GM23338 (cell line): ENCODE measurements at regions not wholly inside any gene's neighbourhood (a gene's known extent, or its start where the extent isn't known, plus 50 kb on each side); places are given as distances from the start of the nearest gene placed in this dataset.

Experiments used
- ATAC-seq: fragments of 200-7000 bp; cut with Tn5 transposase; 3 replicates; pipeline ENCODE4 v1.9.1; 2020
- DNase-seq: peaks from one replicate; pipeline ENCODE4 v3.0.0-alpha.2; 2015; ENCODE audit warnings: low spot score
- H2AFZ ChIP-seq: fragments of 200-600 bp; sonication (generic); 2 replicates; pipeline ENCODE4 v1.8.0; 2016; ENCODE audit warnings: antibody characterized with exemption, mild to moderate bottlenecking, moderate library complexity
- H3F3A ChIP-seq: fragments of 200-600 bp; sonication (generic); replicated peaks from 2 replicates; pipeline ENCODE4 v1.8.0; 2017; ENCODE audit warnings: antibody characterized with exemption, mixed run types, low read depth
- H3K27ac ChIP-seq: fragments of 200-600 bp; sonication (generic); 2 replicates; pipeline ENCODE4 v1.6.1; 2016; ENCODE audit warnings: low read depth
- H3K27me3 ChIP-seq: fragments of 200-600 bp; sonication (generic); 2 replicates; pipeline ENCODE4 v1.8.0; 2016; ENCODE audit warnings: mild to moderate bottlenecking, mixed run types, moderate library complexity; ENCODE audit not compliant: insufficient read depth
- H3K36me3 ChIP-seq: fragments of 200-600 bp; sonication (generic); 2 replicates; pipeline ENCODE4 v1.8.0; 2016; ENCODE audit warnings: mild to moderate bottlenecking; ENCODE audit not compliant: insufficient read depth
- H3K4me1 ChIP-seq: fragments of 200-600 bp; sonication (generic); 2 replicates; pipeline ENCODE4 v1.8.0; 2016; ENCODE audit warnings: mild to moderate bottlenecking, moderate library complexity; ENCODE audit not compliant: insufficient read depth
- H3K4me2 ChIP-seq: fragments of 200-600 bp; sonication (generic); 2 replicates; pipeline ENCODE4 v1.7.1; 2017; ENCODE audit warnings: mixed run types
- H3K4me3 ChIP-seq: fragments of 200-600 bp; sonication (generic); 2 replicates; pipeline ENCODE4 v1.6.1; 2016; ENCODE audit warnings: mixed run types
- H3K79me2 ChIP-seq: fragments of 200-600 bp; sonication (generic); replicated peaks from 2 replicates; pipeline ENCODE4 v1.8.0; 2017; ENCODE audit warnings: mild to moderate bottlenecking; ENCODE audit not compliant: insufficient read depth
- H3K9me2 ChIP-seq: fragments of 200-600 bp; sonication (generic); 2 replicates; pipeline ENCODE4 v1.8.0; 2017; ENCODE audit not compliant: insufficient read depth
- H4K20me1 ChIP-seq: fragments of 200-600 bp; sonication (generic); replicated peaks from 2 replicates; pipeline ENCODE4 v1.8.0; 2017; ENCODE audit warnings: mild to moderate bottlenecking; ENCODE audit not compliant: insufficient read depth
- H3K27ac Mint-ChIP-seq: 2 replicates; pipeline ENCODE4 v1.8.0; 2020; ENCODE audit warnings: inconsistent platforms, mild to moderate bottlenecking, moderate library complexity, mixed read lengths
- H3K27me3 Mint-ChIP-seq: 3 replicates; pipeline ENCODE4 v1.8.0; 2022; ENCODE audit warnings: low read depth, mild to moderate bottlenecking, moderate library complexity, mixed read lengths, inconsistent platforms; ENCODE audit not compliant: insufficient read depth, poor library complexity
- H3K36me3 Mint-ChIP-seq: 3 replicates; pipeline ENCODE4 v1.8.0; 2021; ENCODE audit warnings: low read depth, mild to moderate bottlenecking, inconsistent platforms, moderate library complexity, mixed read lengths
- H3K4me1 Mint-ChIP-seq: 3 replicates; pipeline ENCODE4 v1.8.0; 2020; ENCODE audit warnings: mild to moderate bottlenecking, inconsistent platforms, mixed read lengths
- H3K4me3 Mint-ChIP-seq: 3 replicates; pipeline ENCODE4 v1.8.0; 2021; ENCODE audit warnings: moderate library complexity, mild to moderate bottlenecking, inconsistent platforms, mixed read lengths
- H3K9me3 Mint-ChIP-seq: 3 replicates; pipeline ENCODE4 v1.8.0; 2020; ENCODE audit warnings: moderate library complexity, mild to moderate bottlenecking, inconsistent platforms, mixed read lengths
- CREB1 ChIP-seq: fragments of 250-450 bp; sonication (Bioruptor Pico); IDR thresholded peaks from 2 replicates; pipeline ENCODE4 v1.5.0; 2020; ENCODE audit warnings: low read depth, mild to moderate bottlenecking, moderate library complexity
- CTCF ChIP-seq, 2 experiments: fragments of 200-600 bp in 1 of 2; sonication (generic) in 1 of 2; conservative IDR thresholded peaks; 2 replicates each; pipeline versions ENCODE4 v1.5.1 to v1.6.1; 2016 to 2017; ENCODE audit warnings: antibody characterized with exemption in 2 of 2, low read depth in 2 of 2, mild to moderate bottlenecking in 2 of 2, moderate library complexity in 1 of 2
- ETS1 ChIP-seq: IDR thresholded peaks from 2 replicates; pipeline ENCODE4 v1.6.1; 2016; ENCODE audit warnings: antibody characterized with exemption
- EZH2 ChIP-seq: fragments of 200-600 bp; sonication (generic); IDR thresholded peaks from one replicate; pipeline ENCODE4 v1.8.0; 2017; ENCODE audit warnings: antibody characterized with exemption, mild to moderate bottlenecking, low read depth; ENCODE audit not compliant: unreplicated experiment
- EZH2phosphoT487 ChIP-seq: fragments of 200-600 bp; sonication (generic); IDR thresholded peaks from one replicate; pipeline ENCODE4 v1.8.1; 2018; ENCODE audit warnings: antibody characterized with exemption; ENCODE audit not compliant: unreplicated experiment
- JUNB ChIP-seq: IDR thresholded peaks from one replicate; pipeline ENCODE4 v1.6.1; 2016; ENCODE audit warnings: antibody characterized with exemption; ENCODE audit not compliant: unreplicated experiment
- NANOG ChIP-seq: IDR thresholded peaks from 2 replicates; pipeline ENCODE4 v1.6.1; 2016; ENCODE audit warnings: antibody characterized with exemption, borderline replicate concordance
- POLR2AphosphoS5 ChIP-seq: IDR thresholded peaks from 2 replicates; pipeline ENCODE4 v1.6.1; 2016; ENCODE audit warnings: antibody characterized with exemption, low read depth
- REST ChIP-seq: IDR thresholded peaks from one replicate; pipeline ENCODE4 v1.6.1; 2018; ENCODE audit warnings: antibody characterized with exemption; ENCODE audit not compliant: unreplicated experiment
- STAT1 ChIP-seq: IDR thresholded peaks from one replicate; pipeline ENCODE4 v1.6.1; 2016; ENCODE audit warnings: antibody characterized with exemption; ENCODE audit not compliant: unreplicated experiment
- ZNF114 ChIP-seq: fragments of 250-450 bp; sonication (Bioruptor Pico); IDR thresholded peaks from 2 replicates; pipeline ENCODE4 v1.5.0; 2020; ENCODE audit warnings: mild to moderate bottlenecking, moderate library complexity
- ZNF331 ChIP-seq: fragments of 250-450 bp; sonication (Bioruptor Pico); IDR thresholded peaks from 2 replicates; pipeline ENCODE4 v1.5.0; 2020; ENCODE audit warnings: low read depth, mild to moderate bottlenecking, moderate library complexity
- ZNF462 ChIP-seq: fragments of 250-450 bp; sonication (Bioruptor Pico); IDR thresholded peaks from 2 replicates; pipeline ENCODE4 v1.5.0; 2020; ENCODE audit warnings: mild to moderate bottlenecking, moderate library complexity

GRCh38 chr1:239239529-239239928, 146.8 kb upstream of the CHRM3 start:
- ATAC-seq (no peak), DNase-seq (no peak)
- H3K79me2 ChIP-seq, result no peaks in the 10 kb centered on the region
- no peaks in the 10 kb centered on the region for H3K27me3 ChIP-seq
- Mint-ChIP-seq H3K36me3 (no peaks in the 10 kb centered on the region), H3K27ac (no peak overlapping the region), H3K27me3 (no peaks in the 10 kb centered on the region), H3K4me1 (peaks cover 24% of the 10 kb centered on the region), H3K9me3 (no peaks in the 10 kb centered on the region), H3K4me3 (no peak overlapping the region)
- no peak overlapping the region for H3K4me3 ChIP-seq
- peaks cover 21% of the 10 kb centered on the region for H3K4me1 ChIP-seq
- H4K20me1 ChIP-seq, result no peaks in the 10 kb centered on the region
- no peak overlapping the region for H2AFZ ChIP-seq
- no peaks in the 10 kb centered on the region for H3F3A ChIP-seq
- no peak for TF ChIP-seq NANOG
- no peak for TF ChIP-seq ZNF114
- TF ChIP-seq JUNB, result no peak
- TF ChIP-seq ETS1, result no peak
- TF ChIP-seq EZH2, result no peak
- no peak for TF ChIP-seq ZNF462 (CRISPR knock-in tag)
- TF ChIP-seq ZNF331 (CRISPR knock-in tag), result no peak
- no peak for TF ChIP-seq CTCF (conservative IDR thresholded peaks at IDR 0.05; ENCODE audit: low read depth in 2 of 2)
- no peak for TF ChIP-seq EZH2phosphoT487
- no peak for TF ChIP-seq CREB1 (CRISPR knock-in tag)
- TF ChIP-seq STAT1, result no peak
- no peak for TF ChIP-seq POLR2AphosphoS5
- no peak for TF ChIP-seq REST
- no peak overlapping the region for H3K4me2 ChIP-seq
- no peaks in the 10 kb centered on the region for H3K36me3 ChIP-seq
- H3K9me2 ChIP-seq, result 0 out of 2 replicates have a peak, but pooled peaks cover 3% of the 10 kb centered on the region
- no peak overlapping the region for H3K27ac ChIP-seq
